Activated T-helper 17 cell treated with anti-CD3 and anti-CD28 coated beads, Interleukin-2, amount 50 U/mL, for 72 hours (primary cell): ENCODE measurements at regions not wholly inside any gene's neighbourhood (a gene's known extent, or its start where the extent isn't known, plus 50 kb on each side); places are given as distances from the start of the nearest gene placed in this dataset.

ENCODE experiments used
- ATAC-seq: fragments of 150-1000 bp; cut with Tn5 transposase; replicated peaks from 2 replicates; pipeline ENCODE4 v1.10.0; 2021; ENCODE audit warnings: mild to moderate bottlenecking, moderate library complexity
- H3K27ac Mint-ChIP-seq: one replicate; pipeline ENCODE4 v1.8.0; 2022; ENCODE audit warnings: mixed read lengths
- H3K27me3 Mint-ChIP-seq: one replicate; pipeline ENCODE4 v1.8.0; 2022; ENCODE audit warnings: mixed read lengths
- H3K36me3 Mint-ChIP-seq: one replicate; pipeline ENCODE4 v1.8.0; 2022; ENCODE audit warnings: low read depth, mild to moderate bottlenecking, mixed read lengths
- H3K4me1 Mint-ChIP-seq: one replicate; pipeline ENCODE4 v1.8.0; 2022; ENCODE audit warnings: mixed read lengths
- H3K4me3 Mint-ChIP-seq: one replicate; pipeline ENCODE4 v1.8.0; 2022; ENCODE audit warnings: mild to moderate bottlenecking, mixed read lengths
- H3K9me3 Mint-ChIP-seq: one replicate; pipeline ENCODE4 v1.8.0; 2022; ENCODE audit warnings: mixed read lengths

DNA sequence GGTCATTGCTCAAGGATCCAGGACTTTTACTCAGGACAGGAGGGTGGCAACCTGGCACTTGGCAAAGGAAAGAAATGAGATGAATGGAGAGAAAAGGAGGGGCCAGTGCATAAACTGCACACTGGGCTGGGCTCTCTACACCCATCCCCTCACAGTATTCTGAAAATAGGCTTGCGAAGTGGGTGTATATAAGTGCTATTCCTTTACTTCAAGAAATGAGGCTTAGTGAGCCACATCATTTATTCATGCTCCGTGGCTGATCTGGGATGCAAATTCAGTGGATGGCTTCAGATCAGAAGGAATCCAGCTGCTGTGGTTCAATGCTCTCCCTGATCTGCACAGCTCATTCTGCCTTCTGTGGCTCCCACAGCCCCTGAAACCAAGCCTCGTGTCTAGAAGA is 297.7 kb downstream of the UQCRFS1 start:
- H3K4me3 Mint-ChIP-seq: no peak overlapping the region
- no peaks in the 10 kb centered on the region for H3K9me3 Mint-ChIP-seq
- no peak for ATAC-seq
- peaks cover 7% of the 10 kb centered on the region for H3K27me3 Mint-ChIP-seq
- H3K36me3 Mint-ChIP-seq: no peaks in the 10 kb centered on the region
- H3K4me1 Mint-ChIP-seq: no peaks in the 10 kb centered on the region
- H3K27ac Mint-ChIP-seq: no peak overlapping the region

DNA sequence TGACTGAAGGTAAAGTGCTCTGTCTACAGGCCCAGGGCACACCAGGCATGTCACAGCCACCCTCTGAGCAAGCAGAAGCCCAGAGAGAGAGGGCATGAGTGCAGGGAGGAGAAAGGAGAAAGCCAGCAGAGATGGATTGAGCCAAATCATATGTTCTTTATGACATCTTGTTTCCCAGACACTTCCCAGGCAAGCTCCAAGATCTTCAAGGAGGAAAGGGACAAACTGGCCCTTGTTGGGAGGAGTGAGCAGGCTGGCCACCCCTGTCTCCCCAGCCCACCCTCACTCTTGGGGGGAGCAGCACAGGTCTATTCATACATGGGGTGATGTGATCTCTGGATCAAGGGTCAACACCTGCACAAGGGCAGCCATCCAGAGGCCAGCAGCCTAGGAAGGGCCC is 298.8 kb downstream of the UQCRFS1 start:
- peaks cover 7% of the 10 kb centered on the region for H3K27me3 Mint-ChIP-seq
- H3K9me3 Mint-ChIP-seq: no peaks in the 10 kb centered on the region
- no peak for ATAC-seq
- no peak overlapping the region for H3K4me3 Mint-ChIP-seq
- no peaks in the 10 kb centered on the region for H3K36me3 Mint-ChIP-seq
- no peaks in the 10 kb centered on the region for H3K4me1 Mint-ChIP-seq
- H3K27ac Mint-ChIP-seq: no peak overlapping the region

- no peaks in the 10 kb centered on the region for H3K36me3 Mint-ChIP-seq
- no peak overlapping the region for H3K4me3 Mint-ChIP-seq
- H3K27me3 Mint-ChIP-seq: peaks cover 7% of the 10 kb centered on the region
- ATAC-seq: no peak
- no peak overlapping the region for H3K27ac Mint-ChIP-seq
- no peaks in the 10 kb centered on the region for H3K4me1 Mint-ChIP-seq
- no peaks in the 10 kb centered on the region for H3K9me3 Mint-ChIP-seq
These were observed 299.3 kb downstream of the UQCRFS1 start for GRCh38 chr19:28913626-28914025.

DNA sequence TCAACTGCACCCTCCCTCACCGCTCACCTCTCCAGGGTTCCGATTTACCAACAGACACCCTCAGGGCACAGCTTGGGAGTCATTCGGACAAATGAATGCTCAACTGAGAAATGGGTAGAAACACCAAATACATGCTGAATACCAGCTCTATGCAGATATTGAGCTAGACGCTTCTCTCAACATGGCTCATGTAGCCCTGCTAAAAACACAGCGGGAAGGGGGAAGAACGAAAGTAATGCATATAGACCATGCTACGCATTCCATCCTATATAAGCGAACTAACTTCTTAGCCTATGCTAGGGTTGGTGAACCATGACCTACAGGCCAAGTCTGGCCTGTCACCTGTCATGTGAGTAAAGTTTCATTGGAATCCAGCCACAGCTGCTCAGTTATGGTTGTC is 304.0 kb downstream of the UQCRFS1 start:
- Mint-ChIP-seq H3K9me3 (no peaks in the 10 kb centered on the region), H3K27ac (no peak overlapping the region), H3K4me3 (no peak overlapping the region), H3K27me3 (peaks cover 4% of the 10 kb centered on the region), H3K4me1 (no peaks in the 10 kb centered on the region), H3K36me3 (no peaks in the 10 kb centered on the region)
- no peak for ATAC-seq

DNA sequence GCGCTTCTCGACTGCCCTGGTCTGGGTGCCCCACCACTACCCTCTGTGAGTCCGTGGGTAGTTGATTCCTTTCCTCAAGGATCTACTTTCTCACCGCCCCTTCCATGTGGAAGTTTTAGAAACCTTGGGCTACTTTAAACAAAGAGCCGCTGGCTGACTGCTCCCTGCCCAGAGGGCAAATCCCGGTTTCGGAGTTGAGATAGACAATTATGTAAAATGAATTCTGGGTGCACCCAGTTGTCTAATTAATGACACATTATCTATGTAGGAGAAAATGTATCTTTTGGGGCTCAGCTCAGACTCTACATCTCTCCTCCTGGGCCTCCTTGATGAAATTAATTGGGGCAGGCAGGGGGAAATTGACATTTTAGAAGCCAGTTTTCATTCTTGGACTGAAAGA is 305.4 kb downstream of the UQCRFS1 start:
- Mint-ChIP-seq H3K9me3 (no peaks in the 10 kb centered on the region), H3K4me3 (no peak overlapping the region), H3K27ac (no peak overlapping the region), H3K36me3 (no peaks in the 10 kb centered on the region), H3K4me1 (no peaks in the 10 kb centered on the region), H3K27me3 (peaks cover 4% of the 10 kb centered on the region)
- no peak for ATAC-seq

DNA sequence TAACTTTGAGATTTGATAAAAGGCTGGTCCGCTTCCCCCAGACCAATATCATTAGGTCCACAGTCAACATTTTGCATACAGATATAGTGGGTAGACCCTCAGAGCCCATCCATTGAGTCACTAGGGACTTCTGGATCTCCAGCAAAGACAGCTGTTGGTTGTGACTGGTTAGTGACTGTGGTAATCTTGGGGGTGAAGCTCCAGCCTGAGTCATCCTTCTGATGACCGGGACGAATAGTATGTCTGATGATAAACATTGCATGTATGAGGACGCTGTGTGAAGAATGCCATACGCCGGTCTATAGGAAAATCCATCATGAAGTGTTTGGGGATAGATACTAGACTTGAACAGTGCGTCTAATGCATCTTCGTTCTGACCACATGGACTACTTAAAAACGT is 307.0 kb downstream of the UQCRFS1 start:
- Mint-ChIP-seq H3K27me3 (no peaks in the 10 kb centered on the region), H3K36me3 (no peaks in the 10 kb centered on the region), H3K9me3 (no peaks in the 10 kb centered on the region), H3K4me1 (no peaks in the 10 kb centered on the region), H3K4me3 (no peak overlapping the region), H3K27ac (no peak overlapping the region)
- no peak for ATAC-seq

DNA sequence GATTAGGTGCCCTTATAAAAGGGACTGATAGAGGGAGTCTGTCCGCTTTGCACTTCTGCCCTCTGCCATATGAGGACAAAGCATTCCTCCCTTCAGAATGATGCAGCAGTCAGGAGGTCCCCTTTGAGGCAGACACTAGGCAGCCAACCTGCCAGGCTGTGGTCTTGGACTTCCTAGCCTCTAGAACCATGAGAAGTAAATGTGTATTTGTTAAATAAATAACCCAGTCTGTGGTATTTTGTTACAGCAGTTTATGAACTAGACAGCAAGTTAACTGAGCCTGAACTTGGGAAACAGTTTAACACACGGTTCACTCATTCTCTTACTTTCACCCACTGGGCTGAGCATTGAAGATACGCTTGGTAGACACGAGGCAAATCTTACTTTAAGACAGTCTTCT is 313.2 kb downstream of the UQCRFS1 start:
- H3K27ac Mint-ChIP-seq: no peak overlapping the region
- no peaks in the 10 kb centered on the region for H3K4me1 Mint-ChIP-seq
- no peak for ATAC-seq
- H3K27me3 Mint-ChIP-seq: no peaks in the 10 kb centered on the region
- no peak overlapping the region for H3K4me3 Mint-ChIP-seq
- no peaks in the 10 kb centered on the region for H3K9me3 Mint-ChIP-seq
- H3K36me3 Mint-ChIP-seq: no peaks in the 10 kb centered on the region

GRCh38 chr19:28898249-28898648 is 314.7 kb downstream of the UQCRFS1 start:
- Mint-ChIP-seq H3K27me3 (no peaks in the 10 kb centered on the region), H3K9me3 (no peaks in the 10 kb centered on the region), H3K4me3 (no peak overlapping the region), H3K27ac (no peak overlapping the region), H3K36me3 (no peaks in the 10 kb centered on the region), H3K4me1 (no peaks in the 10 kb centered on the region)
- no peak for ATAC-seq

DNA sequence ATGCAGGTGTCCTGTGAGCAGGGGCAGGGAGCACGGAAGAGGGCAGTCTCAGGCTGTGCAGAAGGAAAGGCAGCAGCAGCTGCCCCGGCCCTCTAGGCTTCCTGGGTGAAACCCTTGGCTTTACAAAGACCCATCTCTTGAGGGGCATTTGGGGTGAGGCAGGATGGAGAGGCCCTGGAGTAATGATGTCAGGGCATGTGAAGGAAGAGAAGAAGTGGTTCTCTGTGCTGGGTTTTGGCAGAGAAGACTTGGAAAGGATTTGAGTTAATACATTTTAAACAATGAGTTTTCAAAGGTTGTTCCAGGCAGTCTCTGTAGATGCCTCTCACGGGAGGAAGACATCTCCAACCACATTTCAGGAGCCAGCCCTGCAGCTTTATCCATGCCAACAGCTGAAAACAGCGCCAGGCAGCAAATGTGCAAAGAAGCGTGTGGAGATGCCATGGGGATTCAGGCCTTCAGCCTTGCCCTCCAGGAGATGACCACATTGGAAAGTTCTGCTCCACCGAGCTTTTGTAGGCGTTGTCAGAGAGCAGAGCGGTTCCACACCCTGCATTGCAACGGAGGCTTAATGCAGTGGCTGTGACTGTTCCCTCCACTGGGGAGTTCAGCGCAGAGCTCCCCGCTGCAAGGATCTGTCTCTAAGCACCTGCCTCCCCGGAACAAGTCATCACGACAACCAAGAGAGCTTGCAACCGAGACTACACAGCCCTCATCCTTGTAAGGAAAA is 322.8 kb downstream of the UQCRFS1 start:
- Mint-ChIP-seq H3K27me3 (peaks cover 4% of the 10 kb centered on the region), H3K36me3 (no peaks in the 10 kb centered on the region), H3K27ac (no peak overlapping the region), H3K4me1 (no peaks in the 10 kb centered on the region), H3K9me3 (no peaks in the 10 kb centered on the region), H3K4me3 (no peak overlapping the region)
- ATAC-seq: no peak

DNA sequence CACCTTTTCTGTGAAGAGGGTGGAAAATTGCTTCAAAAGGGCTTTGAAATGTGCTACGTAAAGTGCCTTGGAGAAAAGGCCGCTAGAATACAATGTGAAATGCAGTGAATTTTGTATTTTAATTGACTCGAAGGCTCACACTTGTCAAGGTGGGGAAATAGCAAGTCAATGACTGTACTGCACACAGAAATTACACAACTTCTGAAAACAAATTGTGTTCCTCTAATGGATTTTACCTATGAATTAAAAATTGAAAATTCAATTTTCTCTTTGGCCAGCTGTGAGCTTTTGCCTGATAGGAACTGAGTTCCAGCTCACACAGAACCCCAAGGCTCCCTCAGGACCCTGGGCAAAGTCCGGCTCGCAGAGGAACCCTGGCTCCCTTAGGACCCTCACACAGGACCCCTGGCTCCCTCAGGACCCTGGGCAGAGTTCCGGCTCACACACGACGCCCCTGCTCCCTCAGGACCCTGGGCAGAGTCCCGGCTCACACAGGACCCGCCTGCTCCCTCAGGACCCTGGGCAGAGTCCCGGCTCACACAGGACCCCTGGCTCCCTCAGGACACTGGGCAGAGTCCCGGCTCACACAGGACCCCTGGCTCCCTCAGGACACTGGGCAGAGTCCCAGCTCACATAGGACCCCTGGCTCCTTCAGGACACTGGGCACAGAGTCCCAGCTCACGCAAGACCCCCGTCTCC is 324.9 kb downstream of the UQCRFS1 start:
- ATAC-seq: no peak
- H3K27me3 Mint-ChIP-seq: peaks cover 12% of the 10 kb centered on the region
- no peak overlapping the region for H3K27ac Mint-ChIP-seq
- no peak overlapping the region for H3K4me3 Mint-ChIP-seq
- no peaks in the 10 kb centered on the region for H3K36me3 Mint-ChIP-seq
- H3K4me1 Mint-ChIP-seq: no peaks in the 10 kb centered on the region
- no peaks in the 10 kb centered on the region for H3K9me3 Mint-ChIP-seq

DNA sequence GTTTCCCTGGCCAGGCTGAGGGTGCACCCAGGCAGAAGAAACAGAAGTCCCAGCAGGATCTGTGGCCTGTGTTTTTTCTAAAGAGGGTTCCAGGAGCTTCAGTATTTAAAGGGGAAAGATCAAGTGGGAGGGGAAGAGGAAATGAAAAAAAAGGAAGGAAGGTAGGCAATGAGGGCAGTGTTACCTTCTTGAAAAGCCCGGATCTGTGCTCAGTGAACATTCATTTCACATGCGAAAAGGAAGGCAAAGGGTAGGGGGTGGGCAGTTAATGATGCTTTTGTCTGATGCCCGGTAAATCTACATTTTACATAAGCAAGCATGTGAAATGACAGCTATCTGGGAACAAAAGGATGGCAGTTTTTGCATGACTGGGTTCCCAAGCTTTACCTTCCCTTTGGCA is 326.2 kb downstream of the UQCRFS1 start:
- Mint-ChIP-seq H3K27me3 (peaks cover 12% of the 10 kb centered on the region), H3K4me1 (no peaks in the 10 kb centered on the region), H3K9me3 (no peaks in the 10 kb centered on the region), H3K27ac (no peak overlapping the region), H3K4me3 (no peak overlapping the region), H3K36me3 (no peaks in the 10 kb centered on the region)
- ATAC-seq: no peak

DNA sequence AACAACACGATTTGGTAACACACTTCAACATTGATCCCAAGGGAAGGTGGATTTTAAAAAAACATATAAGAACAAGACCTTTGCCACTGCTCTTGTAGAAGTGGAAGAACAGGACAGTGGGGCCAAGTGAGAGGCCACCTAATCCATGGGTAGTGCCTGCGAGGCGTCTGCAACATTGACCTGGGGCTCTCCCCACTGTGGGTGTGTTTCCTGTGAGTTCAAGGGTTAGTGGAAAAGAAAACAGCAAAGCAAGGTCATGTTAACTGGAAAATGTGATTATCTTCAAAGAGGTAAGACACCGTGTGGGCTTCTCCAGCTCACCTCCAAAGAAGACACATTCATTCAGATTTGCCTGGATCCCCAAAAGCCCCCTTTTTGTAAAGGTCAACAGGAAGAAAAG is 327.0 kb downstream of the UQCRFS1 start:
- no peak overlapping the region for H3K4me3 Mint-ChIP-seq
- H3K9me3 Mint-ChIP-seq: no peaks in the 10 kb centered on the region
- no peak overlapping the region for H3K27ac Mint-ChIP-seq
- H3K27me3 Mint-ChIP-seq: peaks cover 12% of the 10 kb centered on the region
- ATAC-seq: no peak
- no peaks in the 10 kb centered on the region for H3K36me3 Mint-ChIP-seq
- H3K4me1 Mint-ChIP-seq: no peaks in the 10 kb centered on the region

GRCh38 chr19:28884786-28885476 is 328.0 kb downstream of the UQCRFS1 start:
- Mint-ChIP-seq H3K27me3 (peaks cover 12% of the 10 kb centered on the region), H3K27ac (no peak overlapping the region), H3K4me3 (no peak overlapping the region), H3K4me1 (no peaks in the 10 kb centered on the region), H3K36me3 (no peaks in the 10 kb centered on the region), H3K9me3 (no peaks in the 10 kb centered on the region)
- no peak for ATAC-seq

DNA sequence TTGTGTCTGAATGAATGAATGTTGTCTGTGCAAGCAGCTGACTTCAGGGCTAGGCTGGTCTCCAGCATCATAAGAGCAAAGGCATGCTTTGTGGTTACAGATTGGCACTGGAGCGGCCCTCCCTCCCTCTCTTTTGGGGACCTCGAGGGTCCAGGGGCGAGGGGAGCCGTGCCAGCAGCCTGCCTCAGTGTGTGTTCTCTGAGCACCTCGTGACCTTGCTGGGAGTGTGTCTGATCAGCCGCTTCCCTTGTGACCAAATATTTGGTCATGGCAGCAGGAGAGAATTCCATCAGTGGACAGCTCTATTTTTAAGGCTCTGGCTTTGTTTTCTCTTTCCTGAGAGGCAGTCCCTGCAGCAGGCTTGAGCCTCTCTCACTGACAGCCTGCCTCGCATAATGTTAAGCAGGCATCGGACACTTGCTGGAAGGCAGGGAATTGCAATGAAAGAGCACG is 329.7 kb downstream of the UQCRFS1 start:
- Mint-ChIP-seq H3K27ac (no peak overlapping the region), H3K4me3 (no peak overlapping the region), H3K9me3 (no peaks in the 10 kb centered on the region), H3K4me1 (no peaks in the 10 kb centered on the region), H3K36me3 (no peaks in the 10 kb centered on the region), H3K27me3 (peaks cover 8% of the 10 kb centered on the region)
- ATAC-seq: no peak

DNA sequence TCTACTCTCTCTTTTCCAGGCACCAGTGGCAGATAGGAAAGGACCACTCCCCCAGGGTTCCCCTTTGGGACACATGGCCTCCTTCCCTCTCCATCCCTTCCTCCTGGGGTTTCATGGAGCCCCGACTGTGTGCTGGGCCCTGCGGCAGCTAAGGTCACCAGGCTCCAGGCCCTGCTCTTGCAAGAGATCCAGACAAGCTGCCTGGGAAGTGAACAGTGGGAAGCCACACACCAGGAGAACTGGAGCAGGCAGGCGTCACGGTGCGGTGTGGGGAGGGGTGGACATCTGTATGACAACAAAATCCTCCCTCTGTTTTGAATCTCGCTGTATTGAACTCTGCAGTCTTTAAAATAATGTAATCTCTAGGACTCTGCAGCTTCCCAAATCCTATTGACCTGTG is 330.1 kb downstream of the UQCRFS1 start:
- no peaks in the 10 kb centered on the region for H3K4me1 Mint-ChIP-seq
- no peak for ATAC-seq

More for the DNA sequence above, 330.1 kb downstream of the UQCRFS1 start:
- Mint-ChIP-seq H3K27me3 (peaks cover 8% of the 10 kb centered on the region), H3K27ac (no peak overlapping the region), H3K36me3 (no peaks in the 10 kb centered on the region), H3K9me3 (no peaks in the 10 kb centered on the region), H3K4me3 (no peak overlapping the region)
